Neuron (in vitro differentiated cells): ENCODE measurements at regions not wholly inside any gene's neighbourhood (a gene's known extent, or its start where the extent isn't known, plus 50 kb on each side); places are given as distances from the start of the nearest gene placed in this dataset.
"Not testable (repeated sequence)": the region's sequence is repeated elsewhere in the genome, so short reads cannot be mapped to it uniquely, and the experiment has no call there.

Experiments
- H2AFZ ChIP-seq: one replicate; pipeline ENCODE4 v1.6.1; 2013; ENCODE audit warnings: low read depth, mild to moderate bottlenecking, inconsistent platforms, low read length, moderate library complexity
- H3K27me3 ChIP-seq: one replicate; pipeline ENCODE4 v1.6.1; 2013; ENCODE audit warnings: low read length; ENCODE audit not compliant: insufficient read depth
- H3K36me3 ChIP-seq: one replicate; pipeline ENCODE4 v1.6.1; 2013; ENCODE audit warnings: low read length; ENCODE audit not compliant: insufficient read depth
- H3K4me1 ChIP-seq: one replicate; pipeline ENCODE4 v1.6.1; 2013; ENCODE audit warnings: low read length; ENCODE audit not compliant: insufficient read depth
- H3K4me3 ChIP-seq: 2 replicates; pipeline ENCODE4 v1.5.1; 2013; ENCODE audit warnings: mild to moderate bottlenecking, low read length, moderate library complexity
- H3K9me3 ChIP-seq: one replicate; pipeline ENCODE4 v1.6.1; 2013; ENCODE audit warnings: low read length

DNA sequence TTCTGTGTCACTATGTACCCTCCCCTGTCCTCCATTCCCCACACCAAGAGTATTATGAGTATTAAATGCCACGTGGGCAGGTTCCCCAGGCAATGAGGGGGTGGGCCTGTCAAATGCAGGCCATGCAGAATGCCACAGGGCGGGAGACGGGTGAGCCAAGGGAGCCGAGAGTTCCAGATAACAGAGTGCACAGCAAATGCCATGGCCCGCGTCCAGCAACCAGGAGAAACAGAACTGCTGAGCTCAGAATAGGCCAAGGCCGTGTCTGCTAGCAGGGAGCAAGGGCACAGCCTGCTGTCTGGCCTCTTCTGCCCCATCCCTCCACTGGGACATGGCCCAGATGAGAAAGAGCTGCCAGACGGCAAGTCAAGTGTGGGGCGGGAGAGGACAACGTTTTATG is 64.4 kb upstream of the PLGLB2 start:
- not testable (repeated sequence) for H3K4me3 ChIP-seq

DNA sequence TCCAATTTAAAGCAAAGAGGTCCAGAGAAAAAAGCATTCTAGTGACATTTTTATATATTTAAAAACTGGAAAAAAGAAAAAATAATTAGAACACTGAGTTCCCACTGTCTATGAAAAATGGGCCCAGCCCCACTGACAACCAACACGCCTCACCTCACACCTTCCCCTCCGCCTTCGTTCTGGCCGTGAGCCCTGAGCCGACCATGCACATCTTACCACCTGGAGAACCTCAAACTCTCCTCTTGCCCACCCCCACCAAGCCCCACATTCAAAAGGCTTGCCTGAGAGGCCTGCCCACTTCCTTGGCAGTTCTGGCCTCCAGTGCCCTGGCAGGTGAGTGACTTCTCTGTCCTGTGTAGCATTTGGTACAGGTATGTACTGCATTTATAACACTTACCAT is 63.9 kb upstream of the PLGLB2 start:
- not testable (repeated sequence) for H3K9me3 ChIP-seq, H3K36me3 ChIP-seq, H3K27me3 ChIP-seq, H2AFZ ChIP-seq, H3K4me1 ChIP-seq, H3K4me3 ChIP-seq

More for the DNA sequence above, 64.4 kb upstream of the PLGLB2 start:
- not testable (repeated sequence) for H3K9me3 ChIP-seq, H3K27me3 ChIP-seq, H3K4me1 ChIP-seq, H2AFZ ChIP-seq, H3K36me3 ChIP-seq

DNA sequence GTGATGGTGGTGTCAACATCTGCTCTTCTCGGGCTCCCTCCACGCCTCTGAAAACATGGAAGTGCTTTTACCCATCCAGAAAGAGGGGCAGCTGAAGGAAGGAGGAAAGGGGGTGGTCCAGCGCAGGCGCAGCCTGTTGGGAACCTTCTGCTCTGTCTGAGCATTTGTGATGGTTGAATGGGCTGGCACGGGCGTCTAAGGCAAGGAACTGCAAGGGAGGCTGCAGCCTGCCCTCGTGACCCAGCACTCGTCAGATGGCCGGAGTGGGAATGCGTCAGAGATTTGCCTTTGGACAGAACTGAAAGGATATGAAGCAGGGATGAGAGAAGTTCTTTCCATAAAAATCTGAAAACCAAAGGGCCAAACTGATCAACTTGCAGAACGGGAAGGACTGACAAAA is 62.3 kb upstream of the PLGLB2 start:
- not testable (repeated sequence) for H3K27me3 ChIP-seq, H3K9me3 ChIP-seq, H3K36me3 ChIP-seq

DNA sequence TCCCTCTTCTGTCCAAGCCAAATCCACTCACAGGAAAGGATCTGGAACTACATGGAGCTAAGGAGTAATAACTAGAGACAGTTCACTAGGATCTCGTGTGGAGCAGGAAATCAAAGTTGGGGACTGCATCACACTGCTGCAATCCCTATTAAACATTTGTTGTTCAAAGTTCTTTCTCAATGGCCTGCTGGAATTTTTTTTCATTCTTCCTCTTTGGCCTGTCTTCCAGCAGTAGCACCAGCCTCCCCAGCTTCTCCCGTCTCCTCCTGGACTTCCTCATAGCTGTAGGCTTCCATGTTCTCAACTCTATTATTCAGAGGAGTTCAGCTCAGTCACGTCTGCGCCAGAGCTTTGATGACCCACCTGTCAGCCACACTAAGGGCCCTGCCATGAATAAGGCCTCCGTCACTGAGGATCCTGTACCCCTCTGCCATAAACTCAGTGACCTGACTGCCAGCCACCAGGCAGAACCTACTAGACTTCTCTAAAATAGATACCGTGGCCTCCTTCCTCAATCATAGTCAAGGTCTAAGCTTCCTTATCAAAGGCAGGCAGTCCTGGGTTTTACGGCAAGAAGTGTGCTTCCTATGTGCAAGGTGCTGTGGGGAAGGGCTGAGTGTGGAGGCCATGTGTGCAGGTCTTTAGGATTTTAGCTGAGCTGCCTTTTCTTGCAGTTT is 60.9 kb upstream of the PLGLB2 start:
- not testable (repeated sequence) for H3K36me3 ChIP-seq, H3K27me3 ChIP-seq, H3K4me1 ChIP-seq, H3K9me3 ChIP-seq, H2AFZ ChIP-seq, H3K4me3 ChIP-seq

More for the DNA sequence above, 62.3 kb upstream of the PLGLB2 start:
- not testable (repeated sequence) for H2AFZ ChIP-seq, H3K4me3 ChIP-seq, H3K4me1 ChIP-seq

DNA sequence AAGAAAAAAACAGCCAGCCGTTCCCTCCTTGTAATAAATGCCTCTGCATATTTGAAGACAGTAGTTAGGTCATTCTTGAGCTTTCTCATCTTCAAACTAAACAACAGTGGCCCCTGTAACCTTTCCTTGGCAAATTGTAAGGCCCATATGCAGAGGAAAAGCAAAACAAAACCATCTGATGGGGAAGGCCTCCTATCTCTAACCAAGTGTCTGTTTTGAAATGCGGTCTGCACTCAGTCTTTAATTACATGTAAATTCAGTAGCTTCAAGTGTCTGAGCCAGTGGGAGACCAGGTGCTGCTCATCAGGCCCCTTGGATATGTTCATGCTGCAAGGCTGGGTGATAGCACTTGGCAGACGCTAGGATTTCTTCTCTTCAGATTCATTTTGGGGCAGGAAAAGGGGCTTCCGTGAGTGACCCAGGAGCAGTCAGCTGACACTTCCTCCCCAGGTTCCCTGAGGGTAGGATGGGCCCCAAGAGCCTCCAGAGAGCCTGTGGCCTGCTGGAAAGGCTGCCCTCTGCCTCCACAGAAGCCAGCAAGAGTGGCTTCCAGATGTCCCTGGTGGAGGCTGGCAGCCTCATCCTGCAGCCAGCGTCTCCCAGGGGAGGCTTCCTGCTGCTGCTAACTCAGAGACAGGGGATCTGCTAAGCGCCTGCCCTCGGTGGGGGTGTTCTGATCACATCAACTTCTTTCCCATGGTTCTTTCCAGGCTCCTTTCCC is 60.2 kb upstream of the PLGLB2 start:
- not testable (repeated sequence) for H3K27me3 ChIP-seq, H3K4me1 ChIP-seq, H2AFZ ChIP-seq, H3K36me3 ChIP-seq, H3K4me3 ChIP-seq, H3K9me3 ChIP-seq

DNA sequence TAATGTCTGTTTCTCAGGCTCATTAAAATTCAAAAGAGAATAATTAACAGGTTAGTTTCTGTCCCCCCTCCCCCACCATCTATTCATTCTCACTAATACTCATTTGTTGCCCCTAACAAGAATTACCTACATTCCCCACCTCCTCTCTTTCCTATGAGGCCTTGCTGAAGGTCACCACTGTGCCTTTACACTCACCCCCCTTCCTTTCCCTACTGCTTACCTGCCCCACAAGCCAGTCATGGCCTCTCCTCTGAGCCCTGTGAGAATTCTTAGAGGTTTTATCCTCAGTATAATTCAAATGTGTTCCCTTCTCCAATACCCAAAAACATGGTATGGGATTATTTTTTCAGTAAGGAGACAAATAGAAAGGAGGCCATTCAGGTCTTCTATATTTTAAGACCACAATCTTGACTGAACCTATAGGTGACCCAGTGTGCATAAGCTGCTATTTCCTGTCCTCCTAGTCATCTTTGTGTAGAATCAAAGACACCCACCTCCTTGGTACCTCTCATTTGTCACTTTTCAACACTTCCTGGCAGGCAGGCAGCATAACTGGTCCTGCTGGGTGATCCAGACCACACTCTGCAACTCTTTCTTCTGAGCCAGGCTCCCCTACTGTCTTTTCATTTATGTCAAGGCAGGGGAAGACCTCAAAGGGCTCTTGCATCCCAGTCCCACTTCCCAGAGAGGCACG is 55.8 kb upstream of the PLGLB2 start:
- not testable (repeated sequence) for H2AFZ ChIP-seq, H3K4me3 ChIP-seq, H3K27me3 ChIP-seq, H3K4me1 ChIP-seq, H3K36me3 ChIP-seq, H3K9me3 ChIP-seq

DNA sequence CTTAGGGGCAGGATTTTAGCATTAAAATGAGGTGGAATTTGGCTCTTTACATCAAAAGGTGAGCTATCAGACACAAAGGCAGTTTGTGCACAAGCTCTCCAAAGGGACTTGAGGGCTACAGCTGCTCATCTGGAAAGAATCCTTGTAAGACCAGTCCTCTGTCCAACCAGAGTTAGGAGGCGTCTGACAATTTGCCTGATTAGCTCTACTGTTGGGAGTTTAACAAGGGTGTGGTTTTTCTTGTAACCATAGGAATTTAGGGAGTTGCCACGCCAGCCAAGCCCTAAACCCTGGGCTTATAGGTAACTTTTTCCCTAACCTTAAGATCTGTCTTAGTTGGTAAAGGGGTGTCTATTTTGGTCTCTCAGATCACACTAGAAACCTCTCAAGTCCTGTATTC is 55.0 kb upstream of the PLGLB2 start:
- not testable (repeated sequence) for H3K9me3 ChIP-seq, H3K4me3 ChIP-seq, H3K27me3 ChIP-seq, H2AFZ ChIP-seq, H3K36me3 ChIP-seq, H3K4me1 ChIP-seq

DNA sequence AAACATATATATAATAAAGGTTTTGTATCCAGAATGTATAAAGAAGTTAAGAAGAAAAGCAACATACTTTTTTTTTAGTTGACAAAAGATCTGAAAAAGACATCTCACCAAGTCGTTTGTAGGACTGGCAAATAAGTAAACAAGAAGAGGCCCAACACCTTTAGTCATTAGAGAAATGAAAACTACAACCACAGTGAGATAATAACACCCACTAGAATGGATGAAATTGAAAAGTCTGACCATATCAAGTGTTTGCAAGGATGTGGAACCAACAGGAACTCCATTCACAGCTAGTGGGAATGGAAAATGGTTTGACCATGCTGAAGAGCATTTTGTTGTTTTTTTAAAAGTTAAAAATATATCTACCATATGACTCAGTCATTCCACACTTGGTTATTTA is 54.0 kb upstream of the PLGLB2 start:
- H3K9me3 ChIP-seq, H3K4me3 ChIP-seq, H2AFZ ChIP-seq, H3K36me3 ChIP-seq, H3K27me3 ChIP-seq, H3K4me1 ChIP-seq: not testable (repeated sequence)

DNA sequence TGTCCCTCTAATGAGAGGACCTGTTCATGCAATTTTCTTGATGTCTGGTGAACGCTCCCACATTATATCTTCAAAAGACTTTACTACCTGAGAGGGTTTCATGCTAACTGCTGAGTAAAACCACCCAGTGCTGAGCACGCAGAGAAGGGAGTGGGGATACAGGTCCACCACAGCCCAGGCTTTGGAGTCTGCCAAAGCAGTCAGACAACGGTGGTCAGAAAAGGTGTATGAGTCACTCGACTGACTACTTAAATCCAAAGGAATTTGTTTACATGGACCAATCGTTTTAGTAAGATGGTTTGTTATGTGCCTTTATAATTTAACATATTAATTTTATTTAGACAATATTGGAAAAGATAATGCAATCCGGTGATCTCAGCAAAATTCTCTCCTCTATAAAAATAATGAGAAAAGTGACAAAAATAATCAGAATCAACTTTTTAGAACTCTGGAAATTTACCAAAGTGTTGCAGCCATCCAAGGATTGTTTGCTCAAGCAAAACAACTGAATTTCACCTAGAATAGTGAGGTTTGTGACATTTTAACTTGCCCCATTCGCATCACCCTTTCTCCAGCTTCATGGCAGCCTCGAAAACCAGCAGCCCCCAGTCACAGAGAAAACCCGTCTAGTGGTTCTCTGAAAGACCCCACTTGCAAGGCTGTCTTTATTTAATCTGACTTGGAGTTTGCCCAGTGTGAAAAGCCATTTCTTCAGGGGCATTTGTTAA is 52.1 kb upstream of the PLGLB2 start:
- H3K4me1 ChIP-seq, H3K27me3 ChIP-seq: not testable (repeated sequence)

More for the DNA sequence above, 52.1 kb upstream of the PLGLB2 start:
- H3K4me3 ChIP-seq, H3K9me3 ChIP-seq, H3K36me3 ChIP-seq, H2AFZ ChIP-seq: not testable (repeated sequence)
